ENCODE measurements at regions not wholly inside any gene's neighbourhood (a gene's known extent, or its start where the extent isn't known, plus 50 kb on each side); places are given as distances from the start of the nearest gene placed in this dataset.
A peak's percentile ranks its signal among the peaks of the same experiment; 100 is the strongest.
"Not testable (repeated sequence)": the region's sequence is repeated elsewhere in the genome, so short reads cannot be mapped to it uniquely, and the experiment has no call there.

DNA sequence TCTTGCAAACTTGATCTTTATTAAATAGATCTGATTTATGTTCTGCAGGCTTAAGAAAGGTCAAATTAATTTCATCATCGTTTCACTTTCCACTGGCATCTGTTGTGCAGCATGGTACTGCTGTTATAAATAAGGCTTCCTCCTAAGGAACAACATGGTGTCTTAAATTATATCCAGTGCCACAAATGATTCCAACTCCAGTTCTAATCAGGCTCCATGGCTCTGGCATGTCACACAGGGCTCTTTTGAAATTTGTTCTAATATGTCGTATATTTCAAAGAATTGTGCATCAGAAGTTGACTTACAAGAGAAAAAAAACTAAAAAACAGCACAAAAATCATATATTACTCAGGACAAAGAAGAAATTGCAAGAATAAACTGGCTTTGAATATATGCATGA, 1090.8 kb upstream of the CELF2 start:
- DNase-seq (ENCODE audit: low read depth) = no peak

DNA sequence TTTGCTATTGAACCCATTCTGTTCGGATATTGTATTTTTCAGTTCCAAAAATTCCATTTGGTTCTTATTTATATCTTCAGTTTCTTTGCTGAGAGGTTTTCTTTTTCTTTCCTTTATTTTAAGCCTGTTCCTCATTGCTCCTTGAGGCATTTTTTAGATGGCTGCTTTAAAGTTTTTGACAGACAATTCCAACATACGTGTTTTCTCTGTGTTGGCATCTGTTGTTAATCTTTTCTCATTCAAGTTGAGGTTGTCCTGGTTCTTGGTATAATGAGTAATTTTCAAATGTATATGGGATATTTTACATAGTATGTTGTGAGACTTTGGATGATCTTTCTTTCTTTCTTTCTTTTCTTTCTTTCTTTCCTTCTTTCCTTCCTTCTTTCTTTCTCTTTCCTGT, 1078.0 kb upstream of the CELF2 start:
- DNase-seq (ENCODE audit: low read depth) = no peak

DNA sequence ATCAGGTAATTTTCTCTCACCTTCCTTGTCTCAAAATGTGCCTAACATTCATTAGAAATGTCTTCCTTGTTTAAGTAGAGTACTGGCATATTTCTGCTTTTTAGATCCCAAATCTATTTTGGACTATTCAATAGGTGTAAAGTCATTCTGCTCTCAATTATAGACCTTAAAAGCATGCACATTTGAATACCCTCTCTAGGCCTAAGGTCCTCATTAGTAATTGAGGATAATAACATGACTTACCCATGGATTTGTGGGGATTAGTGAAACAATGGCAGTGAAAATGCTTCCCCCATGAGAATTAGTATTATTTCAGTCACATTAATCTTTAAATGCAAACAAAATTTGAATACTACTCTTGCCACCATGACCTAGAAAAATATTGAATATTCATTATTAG, 1073.0 kb upstream of the CELF2 start:
- DNase-seq (ENCODE audit: low read depth) = no peak

DNA sequence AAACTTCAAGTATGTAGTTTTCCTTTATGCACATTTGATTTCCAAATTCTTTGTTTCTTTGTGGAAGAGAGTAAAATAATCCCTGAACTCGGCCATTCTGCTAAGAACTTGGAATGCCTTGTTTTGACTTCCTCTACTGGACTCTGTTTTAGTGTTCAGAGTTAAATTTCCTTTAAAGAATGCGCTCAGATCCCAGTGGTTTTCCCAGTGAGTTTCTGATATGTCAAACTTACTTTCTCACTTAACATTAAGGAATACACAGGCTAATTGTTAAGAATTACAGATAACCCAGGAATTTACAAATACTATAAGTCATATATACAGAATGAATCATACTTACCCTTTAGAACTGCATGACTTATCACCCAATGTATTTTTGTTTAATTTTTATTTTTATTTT, 1067.6 kb upstream of the CELF2 start:
- no peak for DNase-seq (ENCODE audit: low read depth)

DNA sequence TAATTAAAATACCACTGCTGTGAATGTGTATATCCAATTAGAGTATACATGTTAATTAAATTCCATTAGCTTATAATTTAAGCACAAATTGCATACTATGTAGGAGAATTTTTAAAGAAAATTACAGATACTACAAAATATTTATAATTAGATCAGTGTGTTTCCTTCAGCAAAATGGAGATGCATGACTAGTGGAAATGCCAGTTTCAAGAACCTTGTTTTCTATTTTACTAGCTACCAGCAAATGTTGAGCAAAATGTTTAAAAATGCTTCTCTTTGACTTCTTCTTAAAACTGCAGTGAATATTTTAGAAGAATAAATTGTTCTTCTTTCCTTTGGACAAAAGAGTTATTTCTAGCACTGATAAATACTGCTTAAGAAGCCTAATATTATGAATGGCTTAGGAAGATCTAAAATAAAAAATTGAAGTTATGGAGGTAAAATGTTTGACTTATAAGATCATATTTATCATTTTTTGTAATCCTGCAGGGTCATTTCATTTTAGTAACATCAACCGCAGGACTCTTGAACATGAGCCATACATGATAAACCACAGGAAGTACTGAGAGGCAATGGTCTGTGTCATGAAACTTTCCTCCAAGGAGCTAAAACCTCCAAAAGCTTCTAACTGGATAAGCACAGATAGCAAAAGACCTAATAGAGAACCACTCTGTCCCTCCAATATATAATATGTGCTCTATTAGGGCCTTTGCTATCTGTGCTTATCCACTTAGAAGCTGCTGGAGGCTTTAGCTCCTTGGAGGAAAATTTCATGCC, 1066.0 kb upstream of the CELF2 start:
- no peak for DNase-seq (ENCODE audit: low read depth)

DNA sequence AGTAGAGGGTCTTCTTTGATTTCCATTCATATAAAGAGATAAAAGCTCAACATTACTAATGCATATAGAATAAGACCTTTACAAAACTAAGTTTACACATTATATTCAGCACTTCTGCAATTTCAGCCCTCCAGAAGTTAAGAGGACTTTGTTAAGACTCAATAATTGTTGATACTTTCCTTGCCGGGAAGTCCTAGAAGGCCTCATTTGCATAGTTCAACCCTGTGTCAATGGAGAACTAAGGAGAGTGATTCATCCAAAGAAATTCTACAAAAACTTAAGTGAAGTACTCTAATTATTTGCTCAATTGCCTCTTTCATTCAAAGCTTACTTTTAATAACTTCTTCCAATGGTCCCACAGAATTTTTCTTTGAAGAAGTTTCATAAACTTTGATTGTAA, 1060.3 kb upstream of the CELF2 start:
- peak; percentile 20 for DNase-seq (ENCODE audit: low read depth)

DNA sequence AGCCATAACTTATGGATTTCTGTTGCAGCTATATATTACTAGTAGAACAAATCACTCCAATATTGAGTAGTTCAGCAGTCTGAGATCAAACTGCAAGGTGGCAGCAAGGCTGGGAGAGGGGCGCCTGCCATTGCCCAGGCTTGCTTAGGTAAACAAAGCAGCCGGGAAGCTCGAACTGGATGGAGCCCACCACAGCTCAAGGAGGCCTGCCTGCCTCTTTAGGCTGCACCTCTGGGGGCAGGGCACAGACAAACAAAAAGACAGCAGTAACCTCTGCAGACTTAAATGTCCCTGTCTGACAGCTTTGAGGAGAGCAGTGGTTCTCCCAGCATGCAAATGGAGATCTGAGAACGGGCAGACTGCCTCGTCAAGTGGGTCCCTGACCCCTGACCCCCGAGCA, 1059.8 kb upstream of the CELF2 start:
- DNase-seq (ENCODE audit: low read depth) = not testable (repeated sequence)

DNA sequence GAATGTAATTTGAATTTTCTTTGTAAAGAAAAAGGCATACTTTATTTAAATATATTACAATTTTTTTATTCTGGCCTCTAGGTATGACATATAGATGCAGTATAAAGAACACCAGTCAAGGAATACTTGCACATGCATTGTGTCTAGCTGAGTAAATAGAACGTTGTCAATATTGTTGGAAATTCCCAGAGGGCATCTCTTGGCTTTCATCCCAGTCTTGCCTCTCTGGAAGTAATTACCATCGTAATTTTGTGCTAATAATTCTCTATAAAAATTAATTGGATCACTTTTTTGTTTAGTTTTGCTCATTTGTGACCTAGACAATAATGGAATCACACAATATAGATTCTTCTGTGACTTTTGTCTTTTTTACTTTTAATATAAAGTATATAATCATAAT, 1052.3 kb upstream of the CELF2 start:
- DNase-seq (ENCODE audit: low read depth) = no peak

DNA sequence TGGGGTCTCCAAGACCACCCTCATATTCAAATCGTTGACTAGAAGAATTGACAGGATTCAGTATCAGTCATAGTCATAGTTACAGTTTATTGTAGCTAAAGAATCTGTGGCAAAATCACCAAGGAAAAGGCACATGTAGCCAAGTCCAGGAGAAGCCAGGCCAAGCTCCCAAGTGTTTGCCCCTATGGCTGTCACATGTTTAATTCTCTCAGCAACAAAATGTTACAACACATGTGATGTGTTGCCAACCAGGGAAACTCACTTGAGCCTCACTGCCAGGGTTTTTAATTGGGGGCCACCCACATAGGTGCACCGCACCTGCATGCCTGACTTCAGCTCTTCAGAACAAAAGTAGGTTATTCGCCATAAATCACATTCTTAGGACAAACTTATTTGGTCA, 1030.9 kb upstream of the CELF2 start:
- no peak for DNase-seq (ENCODE audit: low read depth)

DNA sequence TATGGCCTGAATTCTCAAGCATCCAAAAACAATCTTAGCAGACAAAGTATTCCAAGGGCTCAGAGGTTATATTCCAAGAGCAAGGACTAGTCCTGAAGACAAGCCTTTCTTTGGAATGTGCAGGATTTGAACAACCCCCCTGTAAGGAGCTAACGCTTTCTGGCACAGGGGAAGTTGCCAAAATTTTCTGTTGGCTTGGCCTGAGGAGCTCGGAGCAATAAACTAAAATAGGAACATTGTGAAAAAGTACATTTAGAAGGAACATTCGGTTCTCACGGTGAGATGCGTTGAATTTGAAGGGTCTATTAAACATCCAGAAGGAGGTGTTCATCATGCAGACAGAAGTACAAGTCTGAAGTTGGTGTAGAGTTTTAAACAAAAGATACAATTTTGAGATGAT, 1030.5 kb upstream of the CELF2 start:
- DNase-seq (ENCODE audit: low read depth) = no peak

DNA sequence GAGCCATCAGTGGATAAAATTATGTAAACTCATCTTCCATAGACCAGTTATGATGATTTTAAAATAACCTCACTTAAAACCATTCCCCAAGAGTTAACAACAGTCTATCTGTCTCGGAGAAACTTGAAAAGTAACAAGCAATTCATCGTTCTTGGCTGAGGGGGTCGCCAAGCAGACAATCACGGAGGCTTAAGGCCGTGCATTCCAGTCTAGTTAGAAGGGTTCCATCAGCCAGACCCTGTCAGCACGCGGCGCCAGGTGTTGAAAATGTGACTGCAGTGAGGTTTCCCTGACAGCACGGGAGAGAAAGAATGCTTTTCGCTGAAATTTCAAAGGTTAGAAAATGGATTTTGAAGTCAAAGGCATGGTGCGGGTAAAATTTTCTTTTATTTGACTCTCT, 1025.0 kb upstream of the CELF2 start:
- no peak for DNase-seq (ENCODE audit: low read depth)

DNA sequence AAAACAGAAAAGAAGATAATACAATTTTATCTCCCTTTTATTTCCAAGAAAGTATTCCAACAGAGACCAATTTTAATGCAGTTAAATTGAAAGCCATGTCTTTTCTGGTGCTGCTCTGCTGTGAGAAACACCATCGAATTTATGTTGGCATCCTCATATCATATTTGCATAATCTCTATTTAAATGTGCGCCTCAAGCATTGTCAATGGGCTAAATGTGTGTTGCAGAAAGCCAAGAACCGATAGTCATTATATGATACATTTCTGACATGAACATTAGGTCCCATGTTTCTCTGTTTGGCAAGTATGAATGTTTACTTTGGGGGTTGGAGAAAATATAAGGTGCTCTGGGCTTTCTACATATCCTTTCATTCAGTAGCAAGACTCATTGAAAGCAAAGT, 1023.5 kb upstream of the CELF2 start:
- DNase-seq (ENCODE audit: low read depth) = no peak

DNA sequence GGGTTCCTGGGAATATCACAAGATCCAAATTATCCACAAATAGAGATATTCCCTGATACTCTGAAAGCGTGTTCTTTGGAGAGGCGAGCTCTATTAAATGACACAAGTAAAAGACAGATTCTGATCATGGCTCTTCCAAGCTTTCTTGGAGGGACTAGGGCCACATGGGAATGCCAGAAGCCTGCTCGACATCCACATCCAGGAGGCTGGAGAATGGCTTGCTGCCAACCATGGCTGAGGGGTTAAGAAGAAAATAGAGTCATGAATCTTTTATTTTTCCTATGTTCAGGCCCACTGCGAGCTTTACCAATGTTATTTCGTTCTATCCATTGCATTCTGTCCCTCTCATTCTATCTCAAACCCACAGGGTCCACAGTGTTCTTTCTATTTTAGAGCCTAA, 1018.0 kb upstream of the CELF2 start:
- no peak for DNase-seq (ENCODE audit: low read depth)

DNA sequence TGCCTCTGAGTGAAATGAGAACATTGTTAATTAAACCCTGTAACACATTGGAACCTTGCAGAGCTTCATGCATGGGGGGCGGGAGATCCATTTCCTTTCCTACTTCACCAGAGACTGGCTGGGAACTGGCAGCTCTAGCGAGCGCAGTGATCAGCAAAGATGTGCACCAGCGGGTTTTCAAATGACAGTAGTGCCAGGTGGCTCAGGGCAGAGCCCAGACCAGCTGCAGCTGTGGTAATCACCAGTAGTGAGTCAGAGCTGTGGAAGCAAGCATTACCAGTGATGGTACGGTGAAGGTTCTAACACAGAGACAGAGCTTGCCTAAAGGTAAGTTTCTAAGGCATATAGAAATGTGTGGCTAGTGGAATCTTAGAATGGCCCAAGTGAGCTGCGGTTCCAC, 1009.7 kb upstream of the CELF2 start:
- no peak for DNase-seq (ENCODE audit: low read depth)

DNA sequence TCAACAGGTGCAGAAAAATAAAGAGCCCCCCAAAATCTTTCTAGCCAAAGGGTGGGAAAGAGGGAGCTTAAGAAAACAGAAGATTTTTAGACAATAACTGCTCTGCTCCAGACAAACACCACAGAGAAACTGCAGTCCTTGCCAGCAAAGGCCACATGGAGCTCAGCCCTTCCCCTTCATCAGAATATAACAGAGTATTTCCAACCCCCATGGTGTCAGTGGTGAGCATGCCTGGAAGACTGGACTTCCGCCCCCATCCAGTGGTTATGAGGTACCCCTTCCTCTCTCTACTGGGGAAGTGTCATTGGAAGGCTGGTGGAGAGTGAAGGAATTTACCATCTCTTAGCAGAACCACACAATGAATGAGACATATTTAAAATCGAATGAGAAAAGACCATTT, 1007.3 kb upstream of the CELF2 start:
- no peak for DNase-seq (ENCODE audit: low read depth)

DNA sequence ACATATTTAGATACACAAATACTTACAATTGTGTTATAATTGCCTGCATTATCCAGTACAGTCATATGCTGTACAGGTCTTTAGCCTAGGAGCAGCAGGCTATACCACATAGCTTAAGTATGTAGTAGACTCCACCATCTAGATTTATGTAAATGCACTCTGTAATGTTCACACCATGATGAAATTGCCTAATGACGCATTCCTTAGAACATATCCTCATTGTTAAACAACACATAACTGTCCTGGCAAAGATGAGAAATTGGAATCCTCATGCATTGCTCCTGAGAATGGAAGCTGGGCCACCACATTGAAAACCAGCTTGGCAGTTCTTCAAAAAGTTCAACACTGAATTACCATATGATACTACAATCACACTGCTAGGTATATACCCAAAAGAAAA, 1002.8 kb upstream of the CELF2 start:
- no peak for DNase-seq (ENCODE audit: low read depth)

DNA sequence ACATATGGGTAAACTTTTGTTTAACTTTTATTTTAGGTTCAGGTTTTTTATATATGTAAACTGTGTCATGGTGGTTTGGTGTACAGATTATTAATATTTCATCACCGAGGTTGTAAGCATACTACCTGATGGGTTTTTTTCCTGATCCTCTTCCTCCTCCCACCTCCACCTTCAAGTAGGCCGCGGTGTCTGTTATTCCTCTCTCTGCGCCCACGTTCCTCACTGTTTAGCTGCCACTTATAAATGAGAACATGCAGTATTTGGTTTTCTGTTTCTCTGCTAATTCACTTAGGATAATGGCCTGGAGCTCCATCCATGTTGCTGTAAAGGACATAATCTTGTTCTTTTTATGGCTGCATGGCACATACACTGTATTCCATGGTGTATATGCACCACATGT, 1000.0 kb upstream of the CELF2 start:
- no peak for DNase-seq (ENCODE audit: low read depth)

DNA sequence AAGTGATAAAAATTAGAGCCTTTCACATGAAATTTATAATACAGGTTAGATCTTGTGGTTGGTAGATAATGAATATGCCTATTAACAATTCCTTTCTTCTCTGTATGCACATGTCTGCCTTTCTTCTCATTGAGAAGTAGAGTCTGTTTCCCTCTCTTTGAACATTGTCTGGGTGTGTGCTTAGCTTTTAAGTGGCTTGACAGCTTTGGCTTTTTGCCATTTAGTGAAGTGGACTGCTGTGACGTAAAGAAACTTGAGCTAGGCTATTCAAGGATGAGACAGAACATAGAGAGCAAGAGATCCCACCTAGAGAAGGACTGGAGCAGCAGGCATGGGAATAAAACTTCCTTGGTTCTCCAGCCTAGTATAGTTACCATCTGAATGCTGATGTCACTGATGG, 996.7 kb upstream of the CELF2 start:
- DNase-seq (ENCODE audit: low read depth) = no peak

DNA sequence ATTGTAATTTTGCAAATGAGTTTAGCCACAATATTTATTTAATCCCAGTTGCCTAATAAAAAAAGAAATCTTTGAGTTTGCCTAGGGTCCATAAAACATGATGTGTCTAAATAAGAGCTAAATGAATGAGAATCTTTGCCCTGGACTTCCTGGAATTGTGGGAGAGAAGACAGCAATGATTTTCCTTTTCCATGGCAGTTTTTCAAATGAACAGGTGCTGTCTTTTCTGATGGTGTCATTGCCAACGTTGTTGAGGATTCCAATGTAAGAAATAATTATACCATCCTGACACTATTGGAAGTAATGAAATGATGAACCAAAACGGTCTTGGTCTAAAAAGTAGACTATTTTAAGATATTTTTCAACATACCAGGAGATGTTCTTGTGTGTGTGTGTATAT, 984.7 kb upstream of the CELF2 start:
- DNase-seq (ENCODE audit: low read depth) = no peak

DNA sequence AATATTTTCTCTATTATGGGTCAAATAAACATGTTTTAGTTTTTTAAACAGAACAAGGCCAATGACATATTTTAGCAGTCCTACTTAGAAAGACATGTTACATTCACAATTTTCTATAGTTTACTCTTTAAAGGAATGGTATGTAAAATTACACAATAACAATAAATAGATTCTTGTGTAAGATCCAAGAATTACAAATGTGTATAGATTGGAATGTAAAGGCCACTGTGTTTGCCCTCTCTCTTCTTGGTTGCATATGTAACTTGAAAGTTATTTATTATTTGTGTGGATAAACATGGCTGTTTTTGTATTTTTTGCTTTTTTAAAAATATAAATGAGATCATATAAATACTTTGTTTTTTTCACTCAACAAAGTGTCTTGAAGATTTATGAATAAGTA, 979.3 kb upstream of the CELF2 start:
- DNase-seq (ENCODE audit: low read depth) = no peak

DNA sequence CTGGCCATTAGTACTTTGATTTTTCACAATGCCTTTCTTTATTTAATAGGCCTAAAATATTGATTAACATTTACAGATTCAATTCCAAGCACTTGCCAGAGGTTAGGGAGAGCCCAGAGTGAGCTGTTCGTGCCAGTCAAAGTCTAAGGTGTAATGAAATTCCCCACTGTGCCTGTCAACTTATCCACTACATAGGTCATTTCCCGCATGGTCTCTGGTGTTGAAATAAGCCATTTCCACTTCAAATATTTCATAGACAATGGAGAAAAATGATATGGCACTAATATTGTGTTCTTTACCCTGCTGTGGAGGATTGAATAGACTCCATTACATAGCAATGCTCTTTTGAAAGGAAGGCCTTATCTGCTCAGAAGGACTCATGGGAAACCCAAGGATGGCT, 978.1 kb upstream of the CELF2 start:
- no peak for DNase-seq (ENCODE audit: low read depth)

DNA sequence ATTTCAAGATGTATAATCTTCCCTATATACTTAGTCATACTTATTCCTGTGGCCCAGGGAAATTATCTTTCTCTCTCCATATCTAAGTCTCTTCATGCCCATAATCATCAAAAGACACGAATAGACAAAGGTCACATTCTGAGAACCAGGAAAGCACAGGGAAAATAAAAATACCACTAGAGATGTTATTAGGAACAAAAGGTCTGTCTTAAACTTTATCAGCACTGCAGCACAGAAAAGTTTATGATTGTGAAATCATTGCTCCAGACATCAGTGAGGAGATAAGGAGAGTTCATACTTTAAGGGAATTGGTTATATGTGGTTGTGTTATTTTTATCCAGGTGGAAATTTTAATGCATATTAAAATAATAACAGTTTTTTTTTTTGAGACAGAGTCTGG, 974.6 kb upstream of the CELF2 start:
- no peak for DNase-seq (ENCODE audit: low read depth)

DNA sequence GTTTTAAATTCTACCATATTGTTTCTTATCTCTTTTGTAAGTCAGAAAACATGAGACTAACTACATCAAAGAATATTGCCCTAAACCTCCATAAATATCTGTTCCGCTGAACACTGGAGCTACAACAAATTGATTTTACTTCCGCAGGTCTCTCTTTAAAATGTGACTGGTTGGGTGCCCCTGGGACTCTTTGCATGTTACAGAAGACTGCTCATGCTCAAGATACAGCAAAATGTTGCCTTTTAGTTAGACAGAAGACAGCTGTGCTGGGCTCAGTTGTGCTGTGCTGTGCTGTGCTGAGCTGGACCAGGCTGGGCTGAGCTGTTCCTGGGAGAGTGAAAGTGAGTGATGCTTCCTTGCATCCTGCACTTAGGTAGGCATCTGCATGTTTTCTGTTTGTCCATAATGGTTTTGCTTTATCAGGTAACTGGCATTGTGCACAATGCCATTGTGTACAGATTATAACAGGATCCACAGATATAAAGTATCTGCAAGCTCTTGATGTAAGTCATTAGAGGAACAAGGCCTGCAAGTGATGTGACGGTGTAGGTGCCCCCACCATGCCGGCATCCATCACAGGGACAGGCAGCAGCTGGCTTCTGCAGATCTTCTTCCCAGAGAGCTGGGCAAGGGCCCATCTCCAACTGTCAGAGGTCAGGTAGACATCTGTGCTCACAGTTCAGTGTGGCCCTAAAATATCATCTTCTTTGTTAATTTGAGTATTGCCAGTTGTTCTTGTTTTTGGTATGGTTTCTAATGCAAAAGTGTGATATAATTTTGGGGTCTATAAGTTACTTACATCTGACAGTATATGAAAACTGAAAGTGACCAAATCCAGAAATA, 972.5 kb upstream of the CELF2 start:
- no peak for DNase-seq (ENCODE audit: low read depth)

DNA sequence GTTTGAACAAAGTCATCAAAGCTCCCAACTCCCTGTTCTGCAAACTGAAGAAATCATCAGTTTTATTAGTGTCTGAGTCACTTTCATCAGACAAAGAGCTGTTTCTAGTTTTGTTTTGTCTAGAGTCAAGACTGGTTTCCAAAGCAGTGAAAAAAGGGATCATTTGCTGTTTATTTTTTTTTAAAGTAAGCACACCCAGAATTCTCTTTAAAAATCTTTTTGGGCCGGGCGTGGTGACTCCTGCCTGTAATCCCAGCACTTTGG, 972.0 kb upstream of the CELF2 start:
- DNase-seq (ENCODE audit: low read depth) = no peak

Measured in ELR (cell line).